ENCODE measurements at regions not wholly inside any gene's neighbourhood (a gene's known extent, or its start where the extent isn't known, plus 50 kb on each side); places are given as distances from the start of the nearest gene placed in this dataset.

GRCh38 chr2:129744649-129745048 lies 234.8 kb upstream of the RAB6C start:
- Histone ChIP-seq H3K4me1 (no peaks in the 10 kb centered on the region), H3K27me3 (no peaks in the 10 kb centered on the region), H3K9me3 (no peaks in the 10 kb centered on the region), H3K4me3 (no peak overlapping the region), H3K27ac (no peak overlapping the region), H3K36me3 (ENCODE audit: low read depth, missing control alignments) (no peaks in the 10 kb centered on the region)
- 22 to 65% methylated on average over 8 of the region's 8 CpGs for WGBS, 2 donors
- peak; percentile 38 for DNase-seq
- intact Hi-C loops (cut with DNase I; ENCODE audit: low total_unique reads), result no loop called here
- TF ChIP-seq CTCF (IDR thresholded peaks at IDR 0.05) (no peak), POLR2A (IDR thresholded peaks at IDR 0.05) (no peak)

- no peak overlapping the region for H3K4me3 ChIP-seq
- intact Hi-C loops (cut with DNase I; ENCODE audit: low total_unique reads), result no loop called here
- no peaks in the 10 kb centered on the region for H3K4me1 ChIP-seq
- DNase-seq, result no peak
- no peaks in the 10 kb centered on the region for H3K27me3 ChIP-seq
- no peak overlapping the region for H3K27ac ChIP-seq
- no peaks in the 10 kb centered on the region for H3K9me3 ChIP-seq
- TF ChIP-seq CTCF (IDR thresholded peaks at IDR 0.05) (no peak), POLR2A (IDR thresholded peaks at IDR 0.05) (no peak)
- no peaks in the 10 kb centered on the region for H3K36me3 ChIP-seq (ENCODE audit: low read depth, missing control alignments)
- 95 to 100% methylated on average over 1 to 6 of the region's 6 CpGs for WGBS, 2 donors
These were observed 231.9 kb upstream of the RAB6C start for GRCh38 chr2:129747500-129748125.

GRCh38 chr2:129748250-129748649 lies 231.2 kb upstream of the RAB6C start:
- no peak overlapping the region for H3K27ac ChIP-seq
- no peaks in the 10 kb centered on the region for H3K36me3 ChIP-seq (ENCODE audit: low read depth, missing control alignments)
- intact Hi-C loops (cut with DNase I; ENCODE audit: low total_unique reads), result no loop called here
- no peak for DNase-seq
- no peaks in the 10 kb centered on the region for H3K4me1 ChIP-seq
- no peak overlapping the region for H3K4me3 ChIP-seq
- TF ChIP-seq CTCF (IDR thresholded peaks at IDR 0.05) (no peak), POLR2A (IDR thresholded peaks at IDR 0.05) (no peak)
- WGBS, 2 donors, result 81 to 100% methylated on average over 1 to 5 of the region's 5 CpGs
- H3K9me3 ChIP-seq, result no peaks in the 10 kb centered on the region
- H3K27me3 ChIP-seq, result no peaks in the 10 kb centered on the region

GRCh38 chr2:129748653-129749052 lies 230.8 kb upstream of the RAB6C start:
- Histone ChIP-seq H3K4me3 (no peak overlapping the region), H3K27ac (no peak overlapping the region), H3K4me1 (no peaks in the 10 kb centered on the region), H3K36me3 (ENCODE audit: low read depth, missing control alignments) (no peaks in the 10 kb centered on the region), H3K9me3 (no peaks in the 10 kb centered on the region), H3K27me3 (no peaks in the 10 kb centered on the region)
- intact Hi-C loops (cut with DNase I; ENCODE audit: low total_unique reads), result no loop called here
- no peak for TF ChIP-seq CTCF (IDR thresholded peaks at IDR 0.05)
- TF ChIP-seq POLR2A (IDR thresholded peaks at IDR 0.05), result no peak
- 49 to 55% methylated on average over 6 of the region's 6 CpGs for WGBS, 2 donors
- DNase-seq, result no peak

GRCh38 chr2:129751409-129751808 lies 228.1 kb upstream of the RAB6C start:
- H3K36me3 ChIP-seq (ENCODE audit: low read depth, missing control alignments), result no peaks in the 10 kb centered on the region
- DNase-seq, result no peak
- no peak overlapping the region for H3K4me3 ChIP-seq
- H3K4me1 ChIP-seq, result no peaks in the 10 kb centered on the region
- H3K27ac ChIP-seq, result no peak overlapping the region
- intact Hi-C loops (cut with DNase I; ENCODE audit: low total_unique reads), result no loop called here
- H3K27me3 ChIP-seq, result no peaks in the 10 kb centered on the region
- H3K9me3 ChIP-seq, result no peaks in the 10 kb centered on the region
- TF ChIP-seq POLR2A (IDR thresholded peaks at IDR 0.05), result no peak
- no peak for TF ChIP-seq CTCF (IDR thresholded peaks at IDR 0.05)
- 35 to 42% methylated on average over 1 of the region's 1 CpG for WGBS, 2 donors

Data from testis (tissue), 2 donors.